Kidney (tissue), 13 donors: ENCODE measurements at regions not wholly inside any gene's neighbourhood (a gene's known extent, or its start where the extent isn't known, plus 50 kb on each side); places are given as distances from the start of the nearest gene placed in this dataset.

Experiments used
- DNase-seq, 5 donors: peaks; one replicate each; pipeline ENCODE4 v3.0.0-alpha.2; 2013 to 2020
- FAIRE-seq: peaks from 2 replicates; lab custom pipeline; 2012; peaks lifted over from hg19 to GRCh38; lab: Jason Lieb, UNC
- H3K27ac ChIP-seq, 2 donors: one replicate each; pipeline ENCODE4 v1.7.0; 2013; ENCODE audit warnings: low read depth in 2 of 2, low read length in 2 of 2, inconsistent platforms in 1 of 2
- H3K27me3 ChIP-seq: one replicate; pipeline ENCODE4 v1.7.1; 2013; ENCODE audit warnings: low read length, inconsistent platforms; ENCODE audit not compliant: control insufficient read depth, insufficient read depth
- H3K36me3 ChIP-seq, 3 donors: one replicate each; pipeline versions ENCODE4 v1.7.0 to v1.7.1; 2013; ENCODE audit warnings: low read length in 3 of 3, control low read depth in 1 of 3, inconsistent platforms in 1 of 3; ENCODE audit not compliant: insufficient read depth in 3 of 3, control insufficient read depth in 2 of 3
- H3K4me1 ChIP-seq, 3 donors: one replicate each; pipeline versions ENCODE4 v1.7.0 to v1.7.1; 2013; ENCODE audit warnings: low read length in 3 of 3, inconsistent platforms in 1 of 3, low read depth in 1 of 3; ENCODE audit not compliant: control insufficient read depth in 2 of 3, insufficient read depth in 2 of 3
- H3K4me3 ChIP-seq, 3 donors: one replicate each; pipeline versions ENCODE4 v1.7.0 to v1.8.1; 2013; ENCODE audit warnings: low read length in 3 of 3, control low read depth in 1 of 3, inconsistent platforms in 1 of 3
- H3K9ac ChIP-seq, 3 donors: one replicate each; pipeline versions ENCODE4 v1.7.0 to v1.7.1; 2013; ENCODE audit warnings: low read length in 3 of 3, control low read depth in 1 of 3, inconsistent platforms in 1 of 3
- H3K9me3 ChIP-seq, 3 donors: one replicate each; pipeline versions ENCODE4 v1.7.0 to v1.7.1; 2013; ENCODE audit warnings: low read length in 3 of 3, control low read depth in 1 of 3, inconsistent platforms in 1 of 3; ENCODE audit not compliant: control insufficient read depth in 2 of 3, insufficient read depth in 1 of 3
- CTCF ChIP-seq: IDR thresholded peaks from 3 replicates; pipeline ENCODE4 v1.5.1; 2012; ENCODE audit warnings: mild to moderate bottlenecking, moderate library complexity, borderline replicate concordance; ENCODE audit not compliant: insufficient read depth; ENCODE audit errors: extremely low read depth
- intact Hi-C: fragments of 100-400 bp; cut with DNase I; formaldehyde crosslinking; loops from one replicate; pipeline ENCODE4 v1.11.1; 2022
- donor health status: control.
- donor health status: control.
- donor health status: control.
- donor health status: control.
- donor health status: control.
- donor health status: DM: yes; HTN: yes; CAD: no.
- donor health status: Normal renal cell carcinoma (clear cell type).

- intact Hi-C loops, result no loop called here
- H3K36me3 ChIP-seq, result no peaks in the 10 kb centered on the region
- H3K9me3 ChIP-seq, result no peaks in the 10 kb centered on the region
- no peaks in the 10 kb centered on the region for H3K27me3 ChIP-seq
- no peak for TF ChIP-seq CTCF
- H3K27ac ChIP-seq, result no peak overlapping the region
- DNase-seq (no peak), FAIRE-seq (no peak)
- H3K4me1 ChIP-seq, result no peaks in the 10 kb centered on the region
- H3K4me3 ChIP-seq, result no peak overlapping the region
- no peak overlapping the region for H3K9ac ChIP-seq
Observed at GRCh38 chr4:108393890-108394472, 225.2 kb upstream of the LEF1 start.

- H3K9me3 ChIP-seq, result no peaks in the 10 kb centered on the region
- no peaks in the 10 kb centered on the region for H3K27me3 ChIP-seq
- no peaks in the 10 kb centered on the region for H3K4me1 ChIP-seq
- FAIRE-seq, result no peak
- no peak for DNase-seq
- intact Hi-C loops, result no loop called here
- H3K9ac ChIP-seq, result no peak overlapping the region
- no peak overlapping the region for H3K4me3 ChIP-seq
- no peak overlapping the region for H3K27ac ChIP-seq
- no peaks in the 10 kb centered on the region for H3K36me3 ChIP-seq
- no peak for TF ChIP-seq CTCF
Observed at GRCh38 chr4:108391701-108392455, 223.1 kb upstream of the LEF1 start.

- FAIRE-seq, result no peak
- no peaks in the 10 kb centered on the region for H3K27me3 ChIP-seq
- TF ChIP-seq CTCF, result no peak
- H3K36me3 ChIP-seq, result no peaks in the 10 kb centered on the region
- intact Hi-C loops, result no loop called here
- H3K4me1 ChIP-seq, result no peaks in the 10 kb centered on the region
- H3K9ac ChIP-seq, result no peak overlapping the region
- no peak overlapping the region for H3K4me3 ChIP-seq
- DNase-seq, result no peak
- no peaks in the 10 kb centered on the region for H3K9me3 ChIP-seq
- no peak overlapping the region for H3K27ac ChIP-seq
Observed at GRCh38 chr4:108385076-108385475, 216.3 kb upstream of the LEF1 start.

GRCh38 chr4:108384544-108384943, 215.8 kb upstream of the LEF1 start:
- no peak for FAIRE-seq
- no peak for TF ChIP-seq CTCF

More at GRCh38 chr4:108384544-108384943, 215.8 kb upstream of the LEF1 start:
- intact Hi-C loops, result no loop called here
- Histone ChIP-seq H3K4me1 (no peaks in the 10 kb centered on the region), H3K27ac (no peak overlapping the region), H3K27me3 (no peaks in the 10 kb centered on the region), H3K9me3 (no peaks in the 10 kb centered on the region), H3K36me3 (no peaks in the 10 kb centered on the region), H3K4me3 (no peak overlapping the region), H3K9ac (no peak overlapping the region)
- DNase-seq, result no peak
